SU-DHL-6 (cell line): ENCODE measurements at regions not wholly inside any gene's neighbourhood (a gene's known extent, or its start where the extent isn't known, plus 50 kb on each side); places are given as distances from the start of the nearest gene placed in this dataset.

Source experiments
- EZH2phosphoT487 ChIP-seq: fragments of 200-600 bp; sonication (generic), shearing (Covaris generic); conservative IDR thresholded peaks from 2 replicates; pipeline ENCODE4 v1.6.1; 2018; ENCODE audit warnings: mild to moderate bottlenecking, antibody characterized with exemption, low read length, moderate library complexity, mixed read lengths
- TF ChIP-seq, protein P1 (sequence below): fragments of 200-600 bp; sonication (generic); IDR thresholded peaks from one replicate; pipeline ENCODE4 v1.5.1; 2017; ENCODE audit warnings: antibody characterized with exemption, mild to moderate bottlenecking, low read length, moderate library complexity; ENCODE audit not compliant: insufficient read depth, poor library complexity, severe bottlenecking

GRCh38 chr5:17785774-17786173, 151.5 kb downstream of the TAF11L14 start:
- TF ChIP-seq, protein P1, sequence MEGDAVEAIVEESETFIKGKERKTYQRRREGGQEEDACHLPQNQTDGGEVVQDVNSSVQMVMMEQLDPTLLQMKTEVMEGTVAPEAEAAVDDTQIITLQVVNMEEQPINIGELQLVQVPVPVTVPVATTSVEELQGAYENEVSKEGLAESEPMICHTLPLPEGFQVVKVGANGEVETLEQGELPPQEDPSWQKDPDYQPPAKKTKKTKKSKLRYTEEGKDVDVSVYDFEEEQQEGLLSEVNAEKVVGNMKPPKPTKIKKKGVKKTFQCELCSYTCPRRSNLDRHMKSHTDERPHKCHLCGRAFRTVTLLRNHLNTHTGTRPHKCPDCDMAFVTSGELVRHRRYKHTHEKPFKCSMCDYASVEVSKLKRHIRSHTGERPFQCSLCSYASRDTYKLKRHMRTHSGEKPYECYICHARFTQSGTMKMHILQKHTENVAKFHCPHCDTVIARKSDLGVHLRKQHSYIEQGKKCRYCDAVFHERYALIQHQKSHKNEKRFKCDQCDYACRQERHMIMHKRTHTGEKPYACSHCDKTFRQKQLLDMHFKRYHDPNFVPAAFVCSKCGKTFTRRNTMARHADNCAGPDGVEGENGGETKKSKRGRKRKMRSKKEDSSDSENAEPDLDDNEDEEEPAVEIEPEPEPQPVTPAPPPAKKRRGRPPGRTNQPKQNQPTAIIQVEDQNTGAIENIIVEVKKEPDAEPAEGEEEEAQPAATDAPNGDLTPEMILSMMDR, result no peak
- TF ChIP-seq EZH2phosphoT487, result no peak
